Activated CD4-positive, alpha-beta T cell treated with anti-CD3 and anti-CD28 coated beads, Interleukin-2, amount 10 ng/mL, durations not matched to agents 24 days and 14 days (primary cell): ENCODE measurements at regions not wholly inside any gene's neighbourhood (a gene's known extent, or its start where the extent isn't known, plus 50 kb on each side); places are given as distances from the start of the nearest gene placed in this dataset.
"Not testable (repeated sequence)": the region's sequence is repeated elsewhere in the genome, so short reads cannot be mapped to it uniquely, and the experiment has no call there.

Experiments used
- DNase-seq: peaks from one replicate; pipeline ENCODE4 v3.0.0; 2022
- H3K27ac Mint-ChIP-seq: one replicate; pipeline ENCODE4 v1.8.0; 2022; ENCODE audit warnings: mild to moderate bottlenecking, mixed read lengths
- H3K27me3 Mint-ChIP-seq: one replicate; pipeline ENCODE4 v1.8.0; 2022; ENCODE audit warnings: mixed read lengths
- H3K36me3 Mint-ChIP-seq: one replicate; pipeline ENCODE4 v1.8.0; 2022; ENCODE audit warnings: low read depth, mild to moderate bottlenecking, mixed read lengths
- H3K4me1 Mint-ChIP-seq: one replicate; pipeline ENCODE4 v1.8.0; 2021; ENCODE audit warnings: mixed read lengths
- H3K4me3 Mint-ChIP-seq: one replicate; pipeline ENCODE4 v1.8.0; 2022; ENCODE audit warnings: mild to moderate bottlenecking, moderate library complexity, mixed read lengths
- H3K9me3 Mint-ChIP-seq: one replicate; pipeline ENCODE4 v1.8.0; 2021; ENCODE audit warnings: mixed read lengths
- intact Hi-C: fragments of 100-400 bp; cut with micrococcal nuclease; formaldehyde crosslinking; loops from one replicate; pipeline ENCODE4 v1.15.1; 2023

- no peaks in the 10 kb centered on the region for H3K27me3 Mint-ChIP-seq
- intact Hi-C loops: no loop called here
- H3K9me3 Mint-ChIP-seq: peaks cover 13% of the 10 kb centered on the region
- H3K4me3 Mint-ChIP-seq: no peak overlapping the region
- H3K4me1 Mint-ChIP-seq: no peaks in the 10 kb centered on the region
- no peak overlapping the region for H3K27ac Mint-ChIP-seq
- DNase-seq: no peak
- no peaks in the 10 kb centered on the region for H3K36me3 Mint-ChIP-seq
These were observed 251.5 kb upstream of the ISX start for GRCh38 chr22:34814260-34815025.

- Mint-ChIP-seq H3K27ac (no peak overlapping the region), H3K36me3 (no peaks in the 10 kb centered on the region), H3K9me3 (peaks cover 8% of the 10 kb centered on the region), H3K27me3 (no peaks in the 10 kb centered on the region), H3K4me1 (no peaks in the 10 kb centered on the region), H3K4me3 (no peak overlapping the region)
- intact Hi-C loops: no loop called here
- DNase-seq: no peak
These were observed 236.5 kb upstream of the ISX start for GRCh38 chr22:34829485-34829884.

GRCh38 chr22:34834059-34834458 is 231.9 kb upstream of the ISX start:
- Mint-ChIP-seq H3K27me3 (no peaks in the 10 kb centered on the region), H3K4me1 (no peaks in the 10 kb centered on the region), H3K36me3 (no peaks in the 10 kb centered on the region), H3K9me3 (peaks cover 11% of the 10 kb centered on the region), H3K4me3 (no peak overlapping the region), H3K27ac (no peak overlapping the region)
- DNase-seq: no peak
- intact Hi-C loops: no loop called here

GRCh38 chr22:34834541-34834940 is 231.4 kb upstream of the ISX start:
- H3K4me1 Mint-ChIP-seq, H3K27me3 Mint-ChIP-seq, H3K4me3 Mint-ChIP-seq, DNase-seq, H3K36me3 Mint-ChIP-seq, intact Hi-C loops, H3K27ac Mint-ChIP-seq: not testable (repeated sequence)
- peaks cover 10% of the 10 kb centered on the region for H3K9me3 Mint-ChIP-seq

GRCh38 chr22:34841331-34841771 is 224.6 kb upstream of the ISX start:
- intact Hi-C loops: no loop called here
- Mint-ChIP-seq H3K36me3 (no peaks in the 10 kb centered on the region), H3K4me1 (no peaks in the 10 kb centered on the region), H3K27me3 (no peaks in the 10 kb centered on the region), H3K9me3 (peaks cover 10% of the 10 kb centered on the region), H3K4me3 (no peak overlapping the region), H3K27ac (no peak overlapping the region)
- DNase-seq: no peak

- peaks cover 10% of the 10 kb centered on the region for H3K9me3 Mint-ChIP-seq
- no peak overlapping the region for H3K27ac Mint-ChIP-seq
- no peaks in the 10 kb centered on the region for H3K27me3 Mint-ChIP-seq
- DNase-seq: no peak
- no peaks in the 10 kb centered on the region for H3K36me3 Mint-ChIP-seq
- H3K4me3 Mint-ChIP-seq: no peak overlapping the region
- H3K4me1 Mint-ChIP-seq: peaks cover 2% of the 10 kb centered on the region
- intact Hi-C loops: no loop called here
These were observed 224.0 kb upstream of the ISX start for GRCh38 chr22:34841911-34842310.

- Mint-ChIP-seq H3K27me3 (no peaks in the 10 kb centered on the region), H3K27ac (no peak overlapping the region), H3K36me3 (no peaks in the 10 kb centered on the region), H3K9me3 (peaks cover 14% of the 10 kb centered on the region), H3K4me3 (no peak overlapping the region), H3K4me1 (peaks cover 6% of the 10 kb centered on the region)
- DNase-seq: no peak
- intact Hi-C loops: no loop called here
These were observed 223.3 kb upstream of the ISX start for GRCh38 chr22:34842630-34843029.

GRCh38 chr22:34843743-34844142 is 222.2 kb upstream of the ISX start:
- H3K4me3 Mint-ChIP-seq, H3K27ac Mint-ChIP-seq, H3K27me3 Mint-ChIP-seq, H3K9me3 Mint-ChIP-seq, H3K36me3 Mint-ChIP-seq, DNase-seq, intact Hi-C loops, H3K4me1 Mint-ChIP-seq: not testable (repeated sequence)

- no peaks in the 10 kb centered on the region for H3K27me3 Mint-ChIP-seq
- H3K4me3 Mint-ChIP-seq: no peak overlapping the region
- intact Hi-C loops: no loop called here
- peaks cover 8% of the 10 kb centered on the region for H3K9me3 Mint-ChIP-seq
- no peaks in the 10 kb centered on the region for H3K36me3 Mint-ChIP-seq
- H3K27ac Mint-ChIP-seq: no peak overlapping the region
- H3K4me1 Mint-ChIP-seq: peaks cover 7% of the 10 kb centered on the region
- DNase-seq: no peak
These were observed 220.6 kb upstream of the ISX start for GRCh38 chr22:34845391-34845790.

- Mint-ChIP-seq H3K4me3 (no peak overlapping the region), H3K27me3 (no peaks in the 10 kb centered on the region), H3K36me3 (no peaks in the 10 kb centered on the region), H3K4me1 (peaks cover 7% of the 10 kb centered on the region), H3K27ac (peak overlapping the region; percentile 75), H3K9me3 (peaks cover 11% of the 10 kb centered on the region)
- DNase-seq: no peak
- intact Hi-C loops: no loop called here
These were observed 218.9 kb upstream of the ISX start for GRCh38 chr22:34847072-34847471.

GRCh38 chr22:34849965-34850364 is 216.0 kb upstream of the ISX start:
- no peak for DNase-seq
- Mint-ChIP-seq H3K36me3 (no peaks in the 10 kb centered on the region), H3K4me3 (no peak overlapping the region), H3K4me1 (peaks cover 7% of the 10 kb centered on the region), H3K27ac (no peak overlapping the region), H3K27me3 (no peaks in the 10 kb centered on the region), H3K9me3 (peaks cover 11% of the 10 kb centered on the region)
- intact Hi-C loops: no loop called here

- Mint-ChIP-seq H3K9me3 (peaks cover 6% of the 10 kb centered on the region), H3K4me3 (no peak overlapping the region), H3K4me1 (peaks cover 4% of the 10 kb centered on the region), H3K27me3 (no peaks in the 10 kb centered on the region), H3K36me3 (no peaks in the 10 kb centered on the region), H3K27ac (no peak overlapping the region)
- intact Hi-C loops: no loop called here
- no peak for DNase-seq
These were observed 213.9 kb upstream of the ISX start for GRCh38 chr22:34851918-34852662.

- peaks cover 3% of the 10 kb centered on the region for H3K9me3 Mint-ChIP-seq
- H3K4me3 Mint-ChIP-seq: no peak overlapping the region
- no peak for DNase-seq
- H3K27ac Mint-ChIP-seq: no peak overlapping the region
- intact Hi-C loops: no loop called here
- H3K36me3 Mint-ChIP-seq: no peaks in the 10 kb centered on the region
- H3K27me3 Mint-ChIP-seq: no peaks in the 10 kb centered on the region
- H3K4me1 Mint-ChIP-seq: no peaks in the 10 kb centered on the region
These were observed 210.5 kb upstream of the ISX start for GRCh38 chr22:34855471-34855870.

- Mint-ChIP-seq H3K36me3 (no peaks in the 10 kb centered on the region), H3K9me3 (no peaks in the 10 kb centered on the region), H3K27ac (no peak overlapping the region), H3K4me1 (no peaks in the 10 kb centered on the region), H3K4me3 (no peak overlapping the region), H3K27me3 (no peaks in the 10 kb centered on the region)
- intact Hi-C loops: no loop called here
- DNase-seq: no peak
These were observed 207.9 kb upstream of the ISX start for GRCh38 chr22:34858066-34858465.
